ENCODE measurements at regions not wholly inside any gene's neighbourhood (a gene's known extent, or its start where the extent isn't known, plus 50 kb on each side); places are given as distances from the start of the nearest gene placed in this dataset.

GRCh38 chr6:82617648-82618047, 254.0 kb downstream of the TPBG start:
- TF ChIP-seq EZH2 (IDR thresholded peaks at IDR 0.05; ENCODE audit: insufficient read depth, low read length) (no peak), CTCF (IDR thresholded peaks at IDR 0.05; ENCODE audit: insufficient read depth, low read depth, low read length) (no peak)
- H4K20me1 ChIP-seq (ENCODE audit: insufficient read depth, low read length), result no peaks in the 10 kb centered on the region
- H3K27me3 Mint-ChIP-seq (ENCODE audit: low read depth, unreplicated experiment), result no peaks in the 10 kb centered on the region
- no peak overlapping the region for H3K9ac ChIP-seq (ENCODE audit: low read length)
- FAIRE-seq (no peak), DNase-seq (ENCODE audit: low read depth) (peak; percentile 16)
- H3K79me2 ChIP-seq (ENCODE audit: insufficient read depth, low read length), result no peaks in the 10 kb centered on the region
- H3K36me3 Mint-ChIP-seq (ENCODE audit: low read depth, unreplicated experiment), result no peaks in the 10 kb centered on the region
- H3K4me2 ChIP-seq (ENCODE audit: low read length), result no peak overlapping the region
- H3K27ac ChIP-seq (ENCODE audit: low read depth, low read length), result no peak overlapping the region
- H3K27me3 ChIP-seq (ENCODE audit: insufficient read depth, low read length), result no peaks in the 10 kb centered on the region
- H2AFZ ChIP-seq (ENCODE audit: low read depth, low read length), result no peak overlapping the region
- no peaks in the 10 kb centered on the region for H3K4me1 ChIP-seq (ENCODE audit: insufficient read depth, low read length)
- peaks cover 3% of the 10 kb centered on the region for H3K9me3 Mint-ChIP-seq (ENCODE audit: unreplicated experiment)
- H3K9me3 ChIP-seq (ENCODE audit: insufficient read depth, low read depth, low read length), result no peaks in the 10 kb centered on the region
- no peak overlapping the region for H3K4me3 ChIP-seq (ENCODE audit: insufficient read depth, low read depth, low read length)
- no peaks in the 10 kb centered on the region for H3K36me3 ChIP-seq (ENCODE audit: insufficient read depth, low read length)
- H3K27ac Mint-ChIP-seq (ENCODE audit: unreplicated experiment), result no peak overlapping the region
- H3K4me1 Mint-ChIP-seq (ENCODE audit: low read depth, unreplicated experiment), result peaks cover 7% of the 10 kb centered on the region
- H3K4me3 Mint-ChIP-seq (ENCODE audit: unreplicated experiment), result no peak overlapping the region

GRCh38 chr6:82619573-82619972, 256.0 kb downstream of the TPBG start:
- no peak overlapping the region for H3K9ac ChIP-seq (ENCODE audit: low read length)
- peaks cover 3% of the 10 kb centered on the region for H3K4me1 Mint-ChIP-seq (ENCODE audit: low read depth, unreplicated experiment)
- H3K27ac Mint-ChIP-seq (ENCODE audit: unreplicated experiment), result no peak overlapping the region
- H3K9me3 Mint-ChIP-seq (ENCODE audit: unreplicated experiment), result peaks cover 3% of the 10 kb centered on the region
- H3K27me3 Mint-ChIP-seq (ENCODE audit: low read depth, unreplicated experiment), result no peaks in the 10 kb centered on the region
- H3K27me3 ChIP-seq (ENCODE audit: insufficient read depth, low read length), result no peaks in the 10 kb centered on the region
- no peak for FAIRE-seq
- H3K4me3 Mint-ChIP-seq (ENCODE audit: unreplicated experiment), result no peak overlapping the region
- TF ChIP-seq CTCF (IDR thresholded peaks at IDR 0.05; ENCODE audit: insufficient read depth, low read depth, low read length) (no peak), EZH2 (IDR thresholded peaks at IDR 0.05; ENCODE audit: insufficient read depth, low read length) (no peak)
- no peaks in the 10 kb centered on the region for H3K79me2 ChIP-seq (ENCODE audit: insufficient read depth, low read length)
- no peak overlapping the region for H3K4me2 ChIP-seq (ENCODE audit: low read length)
- no peaks in the 10 kb centered on the region for H3K9me3 ChIP-seq (ENCODE audit: insufficient read depth, low read depth, low read length)
- H3K36me3 Mint-ChIP-seq (ENCODE audit: low read depth, unreplicated experiment), result no peaks in the 10 kb centered on the region
- H3K36me3 ChIP-seq (ENCODE audit: insufficient read depth, low read length), result no peaks in the 10 kb centered on the region
- H3K4me1 ChIP-seq (ENCODE audit: insufficient read depth, low read length), result no peaks in the 10 kb centered on the region
- no peak overlapping the region for H3K4me3 ChIP-seq (ENCODE audit: insufficient read depth, low read depth, low read length)
- no peak overlapping the region for H3K27ac ChIP-seq (ENCODE audit: low read depth, low read length)
- no peak for DNase-seq (ENCODE audit: low read depth)
- no peaks in the 10 kb centered on the region for H4K20me1 ChIP-seq (ENCODE audit: insufficient read depth, low read length)
- no peak overlapping the region for H2AFZ ChIP-seq (ENCODE audit: low read depth, low read length)

- H3K36me3 ChIP-seq (ENCODE audit: insufficient read depth, low read length), result no peaks in the 10 kb centered on the region
- H3K4me1 ChIP-seq (ENCODE audit: insufficient read depth, low read length), result no peaks in the 10 kb centered on the region
- Mint-ChIP-seq H3K4me1 (ENCODE audit: low read depth, unreplicated experiment) (no peaks in the 10 kb centered on the region), H3K27ac (ENCODE audit: unreplicated experiment) (no peak overlapping the region), H3K27me3 (ENCODE audit: low read depth, unreplicated experiment) (no peaks in the 10 kb centered on the region), H3K36me3 (ENCODE audit: low read depth, unreplicated experiment) (no peaks in the 10 kb centered on the region), H3K9me3 (ENCODE audit: unreplicated experiment) (peaks cover 3% of the 10 kb centered on the region), H3K4me3 (ENCODE audit: unreplicated experiment) (no peak overlapping the region)
- TF ChIP-seq CTCF (IDR thresholded peaks at IDR 0.05; ENCODE audit: insufficient read depth, low read depth, low read length), result no peak
- TF ChIP-seq EZH2 (IDR thresholded peaks at IDR 0.05; ENCODE audit: insufficient read depth, low read length), result no peak
- FAIRE-seq (no peak), DNase-seq (ENCODE audit: low read depth) (no peak)
- no peak overlapping the region for H3K27ac ChIP-seq (ENCODE audit: low read depth, low read length)
- H3K27me3 ChIP-seq (ENCODE audit: insufficient read depth, low read length), result no peaks in the 10 kb centered on the region
- H3K9me3 ChIP-seq (ENCODE audit: insufficient read depth, low read depth, low read length), result no peaks in the 10 kb centered on the region
- no peaks in the 10 kb centered on the region for H3K79me2 ChIP-seq (ENCODE audit: insufficient read depth, low read length)
- H3K4me3 ChIP-seq (ENCODE audit: insufficient read depth, low read depth, low read length), result no peak overlapping the region
- no peak overlapping the region for H2AFZ ChIP-seq (ENCODE audit: low read depth, low read length)
- H3K9ac ChIP-seq (ENCODE audit: low read length), result no peak overlapping the region
- no peaks in the 10 kb centered on the region for H4K20me1 ChIP-seq (ENCODE audit: insufficient read depth, low read length)
- no peak overlapping the region for H3K4me2 ChIP-seq (ENCODE audit: low read length)
Observed at GRCh38 chr6:82622461-82622860, 258.8 kb downstream of the TPBG start.
